Esophagus squamous epithelium (tissue), 4 donors: ENCODE measurements at regions not wholly inside any gene's neighbourhood (a gene's known extent, or its start where the extent isn't known, plus 50 kb on each side); places are given as distances from the start of the nearest gene placed in this dataset.

Experiments used
- CTCF ChIP-seq, 6 experiments: fragments of 450-650 bp in 4 of 6; fragments of 200-600 bp in 2 of 6; sonication (generic) in 2 of 6; IDR thresholded peaks; one replicate each; pipeline ENCODE4 v1.5.1; 2016 to 2019; ENCODE audit warnings: antibody characterized with exemption in 6 of 6, mild to moderate bottlenecking in 4 of 6, moderate library complexity in 4 of 6
- POLR2A ChIP-seq, 4 donors: fragments of 450-650 bp; IDR thresholded peaks; one replicate each; pipeline ENCODE4 v1.6.1; 2017; ENCODE audit warnings: antibody characterized with exemption in 4 of 4, mild to moderate bottlenecking in 4 of 4, moderate library complexity in 3 of 4

DNA sequence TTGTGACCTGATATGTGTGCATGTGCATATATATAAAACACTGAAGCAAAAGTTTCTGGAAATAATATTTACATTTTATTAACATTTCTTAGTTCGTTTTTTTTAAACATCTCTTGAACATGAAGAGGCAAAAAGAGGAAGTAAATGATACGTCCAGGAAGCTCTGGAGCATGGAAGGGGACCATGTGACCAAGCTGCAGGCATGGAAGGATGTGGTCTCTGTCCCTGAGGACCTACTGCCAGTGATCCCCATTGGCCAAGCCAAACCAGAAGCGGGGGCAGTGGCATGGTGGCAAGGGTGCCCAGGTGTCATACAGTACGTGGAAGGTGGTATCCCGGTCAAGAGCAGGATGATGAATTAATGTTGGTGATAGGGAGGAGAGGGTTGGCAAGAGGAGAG is 268.3 kb upstream of the PROX1 start:
- no peak for TF ChIP-seq CTCF (IDR thresholded peaks at IDR 0.05)
- no peak for TF ChIP-seq POLR2A (IDR thresholded peaks at IDR 0.05)
